Ishikawa (cell line): ENCODE measurements at regions not wholly inside any gene's neighbourhood (a gene's known extent, or its start where the extent isn't known, plus 50 kb on each side); places are given as distances from the start of the nearest gene placed in this dataset.

Source experiments
- CEBPB ChIP-seq: IDR thresholded peaks from 2 replicates; pipeline ENCODE4 v1.6.1; 2012
- CREB1 ChIP-seq: IDR thresholded peaks from 2 replicates; pipeline ENCODE4 v1.6.1; 2012; ENCODE audit warnings: low read depth
- EGR1 ChIP-seq: IDR thresholded peaks from 2 replicates; pipeline ENCODE4 v1.6.1; 2012
- EP300 ChIP-seq: IDR thresholded peaks from 2 replicates; pipeline ENCODE4 v1.6.1; 2012; ENCODE audit warnings: borderline replicate concordance
- FOXM1 ChIP-seq: IDR thresholded peaks from 2 replicates; pipeline ENCODE4 v1.6.1; 2012; ENCODE audit warnings: low read depth, borderline replicate concordance
- MAX ChIP-seq: IDR thresholded peaks from 2 replicates; pipeline ENCODE4 v1.6.1; 2012
- NFIC ChIP-seq: IDR thresholded peaks from 2 replicates; pipeline ENCODE4 v1.6.1; 2012
- RAD21 ChIP-seq: IDR thresholded peaks from 2 replicates; pipeline ENCODE4 v1.6.1; 2012; ENCODE audit warnings: low read depth
- REST ChIP-seq: IDR thresholded peaks from 2 replicates; pipeline ENCODE4 v1.6.1; 2012; ENCODE audit warnings: low read depth, mild to moderate bottlenecking
- TAF1 ChIP-seq: IDR thresholded peaks from 2 replicates; pipeline ENCODE4 v1.6.1; 2012; ENCODE audit warnings: low read depth, mild to moderate bottlenecking
- TCF12 ChIP-seq: IDR thresholded peaks from 2 replicates; pipeline ENCODE4 v1.6.1; 2012; ENCODE audit warnings: low read depth
- TEAD4 ChIP-seq: IDR thresholded peaks from 2 replicates; pipeline ENCODE4 v1.6.1; 2012
- USF1 ChIP-seq: IDR thresholded peaks from 2 replicates; pipeline ENCODE4 v1.6.1; 2012
- YY1 ChIP-seq: IDR thresholded peaks from 2 replicates; pipeline ENCODE4 v1.6.1; 2012; ENCODE audit warnings: low read depth
- ZBTB7A ChIP-seq: IDR thresholded peaks from 2 replicates; pipeline ENCODE4 v1.6.1; 2012; ENCODE audit warnings: low read depth

GRCh38 chr3:106117490-106117858, 248.7 kb upstream of the CBLB start:
- TF ChIP-seq EGR1 = no peak
- no peak for TF ChIP-seq CREB1
- TF ChIP-seq NFIC = no peak
- TF ChIP-seq ZBTB7A = no peak
- TF ChIP-seq EP300 = no peak
- TF ChIP-seq CEBPB = no peak
- no peak for TF ChIP-seq FOXM1
- TF ChIP-seq YY1 = no peak
- TF ChIP-seq USF1 = no peak
- TF ChIP-seq TCF12 = no peak
- no peak for TF ChIP-seq MAX
- no peak for TF ChIP-seq REST
- no peak for TF ChIP-seq TAF1
- TF ChIP-seq RAD21 = no peak
- TF ChIP-seq TEAD4 = no peak

GRCh38 chr3:106119614-106120082, 250.8 kb upstream of the CBLB start:
- no peak for TF ChIP-seq CEBPB
- no peak for TF ChIP-seq YY1

GRCh38 chr3:106120356-106120755, 251.5 kb upstream of the CBLB start:
- TF ChIP-seq ZBTB7A (no peak), EP300 (no peak), TAF1 (no peak), CEBPB (no peak), USF1 (no peak), NFIC (no peak), EGR1 (no peak), MAX (no peak), CREB1 (no peak), FOXM1 (no peak), REST (no peak), TCF12 (no peak)

GRCh38 chr3:106121491-106122289, 252.9 kb upstream of the CBLB start:
- TF ChIP-seq CEBPB (no peak), RAD21 (no peak; the same call in 1 of the 2 replicates), TCF12 (no peak), MAX (no peak), CREB1 (no peak), TEAD4 (no peak), YY1 (no peak), REST (no peak), NFIC (no peak), EP300 (no peak), TAF1 (no peak), FOXM1 (no peak), USF1 (no peak), ZBTB7A (no peak), EGR1 (no peak)
